Iris pigment epithelial cell (primary cell): ENCODE measurements at regions not wholly inside any gene's neighbourhood (a gene's known extent, or its start where the extent isn't known, plus 50 kb on each side); places are given as distances from the start of the nearest gene placed in this dataset.
"Not testable (repeated sequence)": the region's sequence is repeated elsewhere in the genome, so short reads cannot be mapped to it uniquely, and the experiment has no call there.

Experiments
- DNase-seq: peaks from one replicate; pipeline ENCODE4 v3.0.0-alpha.2; 2011; ENCODE audit warnings: low read depth

- no peak for DNase-seq
Observed at GRCh38 chr22:48306785-48307510, 1520.7 kb downstream of the BRD1 start.

GRCh38 chr22:48306284-48306683 lies 1521.4 kb downstream of the BRD1 start:
- DNase-seq = no peak

GRCh38 chr22:48305726-48306235 lies 1521.9 kb downstream of the BRD1 start:
- no peak for DNase-seq

- no peak for DNase-seq
Observed at GRCh38 chr22:48303369-48303725, 1524.3 kb downstream of the BRD1 start.

GRCh38 chr22:48302657-48303368 lies 1524.9 kb downstream of the BRD1 start:
- no peak for DNase-seq

GRCh38 chr22:48301908-48302307 lies 1525.8 kb downstream of the BRD1 start:
- no peak for DNase-seq

GRCh38 chr22:48301421-48301820 lies 1526.3 kb downstream of the BRD1 start:
- DNase-seq = no peak

GRCh38 chr22:48300877-48301276 lies 1526.8 kb downstream of the BRD1 start:
- no peak for DNase-seq

GRCh38 chr22:48299801-48300200 lies 1527.9 kb downstream of the BRD1 start:
- DNase-seq = no peak

- DNase-seq = no peak
Observed at GRCh38 chr22:48299124-48299523, 1528.5 kb downstream of the BRD1 start.

GRCh38 chr22:48297296-48297695 lies 1530.4 kb downstream of the BRD1 start:
- no peak for DNase-seq

- not testable (repeated sequence) for DNase-seq
Observed at GRCh38 chr22:48289954-48290353, 1527.5 kb downstream of the TBC1D22A start.

GRCh38 chr22:48288376-48288940 lies 1526.0 kb downstream of the TBC1D22A start:
- no peak for DNase-seq

- DNase-seq = no peak
Observed at GRCh38 chr22:48287031-48287430, 1524.6 kb downstream of the TBC1D22A start.

- no peak for DNase-seq
Observed at GRCh38 chr22:48284671-48285070, 1522.2 kb downstream of the TBC1D22A start.

GRCh38 chr22:48282804-48283203 lies 1520.4 kb downstream of the TBC1D22A start:
- no peak for DNase-seq

- DNase-seq = no peak
Observed at GRCh38 chr22:48279461-48279756, 1517.0 kb downstream of the TBC1D22A start.

- DNase-seq = no peak
Observed at GRCh38 chr22:48278620-48279460, 1516.4 kb downstream of the TBC1D22A start.

- DNase-seq = no peak
Observed at GRCh38 chr22:48277868-48278581, 1515.6 kb downstream of the TBC1D22A start.

GRCh38 chr22:48276994-48277867 lies 1514.8 kb downstream of the TBC1D22A start:
- DNase-seq = no peak

GRCh38 chr22:48275412-48275811 lies 1513.0 kb downstream of the TBC1D22A start:
- DNase-seq = no peak
